HepG2 (cell line): ENCODE measurements at regions not wholly inside any gene's neighbourhood (a gene's known extent, or its start where the extent isn't known, plus 50 kb on each side); places are given as distances from the start of the nearest gene placed in this dataset.

Source experiments
- ATAC-seq: fragments of 200-7000 bp; cut with Tn5 transposase; 3 replicates; pipeline ENCODE4 v1.9.1; 2020; ENCODE audit warnings: mild to moderate bottlenecking, moderate library complexity
- BruUV-seq: library from RNA; stranded (reverse); fragments of 400-500 nt; replicated peaks from 2 replicates; lab custom pipeline; 2021; lab: Mats Ljungman, UMichigan
- CTCF ChIA-PET: fragments of 300-600 bp; formaldehyde crosslinking; extraction: SDS; loops from one replicate; lab custom pipeline; 2021; ENCODE audit warnings: low total read pairs, inconsistent platforms, low intra/inter-chr PET ratio; lab: Yijun Ruan, JAX
- POLR2A ChIA-PET: fragments of 350-600 bp; sonication (Branson Sonifier 250); formaldehyde crosslinking; loops from one replicate; lab custom pipeline; 2020; ENCODE audit warnings: antibody characterized with exemption, inconsistent platforms; lab: Yijun Ruan, JAX
- DNase-seq: peaks from one replicate; pipeline ENCODE4 v3.0.0-alpha.2; 2015; ENCODE audit warnings: low spot score
- FAIRE-seq: peaks from 3 replicates; lab custom pipeline; 2011; peaks lifted over from hg19 to GRCh38; lab: Jason Lieb, UNC
- H2AFZ ChIP-seq: one replicate; pipeline ENCODE4 v1.6.1; 2011; ENCODE audit warnings: low read length, inconsistent platforms
- H3K27ac ChIP-seq: fragments of 300-600 bp; 3 replicates; pipeline ENCODE4 v1.8.0; 2011; ENCODE audit warnings: mixed run types, mild to moderate bottlenecking, mixed read lengths, low read length, inconsistent platforms; ENCODE audit not compliant: insufficient read depth; ENCODE audit errors: extremely low read length
- H3K27me3 ChIP-seq, 2 experiments: fragments of 200-600 bp in 1 of 2; 2 replicates in 1 of 2; 3 replicates in 1 of 2; pipeline versions ENCODE4 v1.6.0 to v1.8.0; 2011; ENCODE audit warnings: low read length in 2 of 2, mild to moderate bottlenecking in 2 of 2, moderate library complexity in 2 of 2, inconsistent platforms in 1 of 2; ENCODE audit not compliant: insufficient read depth in 2 of 2, control insufficient read depth in 1 of 2
- H3K36me3 ChIP-seq, 2 experiments: fragments of 200-600 bp in 1 of 2; replicated peaks in 1 of 2; 2 replicates in 1 of 2; 3 replicates in 1 of 2; pipeline versions ENCODE4 v1.5.1 to v1.8.0; 2011; ENCODE audit warnings: low read length in 2 of 2, inconsistent platforms in 1 of 2; ENCODE audit not compliant: insufficient read depth in 2 of 2, control insufficient read depth in 1 of 2
- H3K4me1 ChIP-seq: 2 replicates; pipeline ENCODE4 v1.5.1; 2012; ENCODE audit warnings: low read length, inconsistent platforms; ENCODE audit not compliant: insufficient read depth
- H3K4me2 ChIP-seq: 2 replicates; pipeline ENCODE4 v1.6.0; 2011; ENCODE audit warnings: low read depth, low read length, inconsistent platforms
- H3K4me3 ChIP-seq, 3 experiments: fragments of 200-600 bp in 1 of 3; sonication (generic), shearing (Covaris generic) in 1 of 3; replicated peaks in 1 of 3; 2 replicates each; pipeline ENCODE4 v1.5.1; 2011 to 2016; ENCODE audit warnings: low read length in 3 of 3, inconsistent platforms in 2 of 3, low read depth in 2 of 3, mild to moderate bottlenecking in 2 of 3, control low read depth in 1 of 3, mixed read lengths in 1 of 3; ENCODE audit not compliant: insufficient read depth in 1 of 3
- H3K79me2 ChIP-seq: one replicate; pipeline ENCODE4 v1.6.1; 2011; ENCODE audit warnings: low read length, inconsistent platforms; ENCODE audit not compliant: insufficient read depth
- H3K9ac ChIP-seq: 2 replicates; pipeline ENCODE4 v1.6.0; 2011; ENCODE audit warnings: mild to moderate bottlenecking, low read depth, low read length, inconsistent platforms; ENCODE audit not compliant: insufficient read depth
- H3K9me3 ChIP-seq: 2 replicates; pipeline ENCODE4 v1.5.1; 2012; ENCODE audit warnings: mild to moderate bottlenecking, low read length
- H4K20me1 ChIP-seq: 2 replicates; pipeline ENCODE4 v1.6.0; 2011; ENCODE audit warnings: inconsistent platforms, mild to moderate bottlenecking, low read length, moderate library complexity; ENCODE audit not compliant: insufficient read depth
- ATRX ChIP-seq: sonication (generic); formaldehyde crosslinking; IDR thresholded peaks from 2 replicates; pipeline ENCODE4 v1.4.0; 2020; ENCODE audit warnings: missing genetic modification reagents, borderline replicate concordance
- GFI1 ChIP-seq: sonication (generic); formaldehyde crosslinking; IDR thresholded peaks from 2 replicates; pipeline ENCODE4 v1.5.0; 2020; ENCODE audit warnings: missing genetic modification reagents, mild to moderate bottlenecking, borderline replicate concordance
- HMG20B ChIP-seq: conservative IDR thresholded peaks from 2 replicates; pipeline ENCODE4 v1.6.1; 2016; ENCODE audit warnings: missing genetic modification reagents, missing compliant biosample characterization
- MEIS1 ChIP-seq: sonication (generic); formaldehyde crosslinking; IDR thresholded peaks from 2 replicates; pipeline ENCODE4 v1.9.0; 2021; ENCODE audit warnings: mild to moderate bottlenecking, missing genetic modification reagents, moderate library complexity, borderline replicate concordance
- ZBTB21 ChIP-seq: sonication (generic); formaldehyde crosslinking; IDR thresholded peaks from 2 replicates; pipeline ENCODE4 v1.4.0; 2020; ENCODE audit warnings: missing genetic modification reagents
- ZNF296 ChIP-seq: sonication (generic); formaldehyde crosslinking; conservative IDR thresholded peaks from 2 replicates; pipeline ENCODE4 v1.5.0; 2020; ENCODE audit warnings: mild to moderate bottlenecking, missing genetic modification reagents
- ZNF589 ChIP-seq: sonication (generic); formaldehyde crosslinking; conservative IDR thresholded peaks from 2 replicates; pipeline ENCODE4 v1.8.0; 2022; ENCODE audit warnings: mild to moderate bottlenecking, moderate library complexity, missing genetic modification reagents
- WGBS: methylation state at CpG from one replicate; pipeline ENCODE4 v1.1.6; 2017; ENCODE audit warnings: low lambda C conversion rate; 5-methylcytosine and 5-hydroxymethylcytosine counted together
- in situ Hi-C: cut with HindIII; loops from 2 replicates; pipeline ENCODE4 v1.10.0; 2017; ENCODE audit warnings: low pct_unique_long_range_greater_than_20kb; ENCODE audit not compliant: extremely low pct_ligation_motif_present
- intact Hi-C: fragments of 100-400 bp; cut with micrococcal nuclease; formaldehyde crosslinking; loops from one replicate; pipeline ENCODE4 v1.10.0; 2022; ENCODE audit not compliant: unreplicated experiment
- TF ChIP-seq, protein P1 (sequence below): IDR thresholded peaks from 2 replicates; pipeline ENCODE4 v1.6.1; 2016; ENCODE audit warnings: low read depth, borderline replicate concordance
- TF ChIP-seq, protein P2 (sequence below): sonication (generic); formaldehyde crosslinking; IDR thresholded peaks from 2 replicates; pipeline ENCODE4 v1.5.1; 2020; ENCODE audit warnings: missing genetic modification reagents, mild to moderate bottlenecking, borderline replicate concordance
- TF ChIP-seq, protein P3 (sequence below): sonication (generic); formaldehyde crosslinking; IDR thresholded peaks from 2 replicates; pipeline ENCODE4 v1.8.0; 2022; ENCODE audit warnings: low read depth, missing genetic modification reagents

DNA sequence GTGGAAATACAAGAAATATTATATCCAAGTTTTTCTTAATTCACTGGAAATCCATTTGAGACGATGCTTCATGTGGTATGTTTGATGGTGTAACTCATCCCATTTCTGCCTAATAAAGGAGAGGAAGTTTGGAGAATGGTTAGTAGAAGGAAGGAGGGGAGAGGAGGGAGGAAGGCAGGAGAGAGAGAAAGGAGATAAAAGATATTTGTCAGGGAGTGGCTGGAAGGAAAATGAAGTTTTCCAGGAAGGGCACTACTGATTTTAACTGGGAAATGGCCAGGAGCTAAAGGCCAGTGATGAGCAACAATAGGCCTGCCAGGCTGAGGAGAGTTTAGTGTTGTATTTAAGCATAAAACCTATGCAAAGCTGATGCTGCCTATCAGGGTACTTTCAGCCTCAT lies 182.0 kb downstream of the STK31 start:
- FAIRE-seq (no peak), DNase-seq (no peak), ATAC-seq (no peak)
- Histone ChIP-seq H2AFZ (no peak overlapping the region), H3K4me2 (no peak overlapping the region), H3K9ac (no peak overlapping the region), H3K9me3 (no peaks in the 10 kb centered on the region), H4K20me1 (no peaks in the 10 kb centered on the region), H3K36me3 (no peaks in the 10 kb centered on the region), H3K27me3 (peaks cover 0 to 5% of the 10 kb centered on the region in 2 experiments; a peak in 2 of 5 replicates), H3K27ac (no peak overlapping the region), H3K79me2 (no peaks in the 10 kb centered on the region), H3K4me1 (no peaks in the 10 kb centered on the region), H3K4me3 (no peak overlapping the region)
- CTCF ChIA-PET, result no interaction called here
- in situ Hi-C loops (no loop called here), intact Hi-C loops (no loop called here)
- WGBS, result 0% methylated on average over 1 of the region's 1 CpG
- POLR2A ChIA-PET, result no interaction called here
- TF ChIP-seq, protein P1, sequence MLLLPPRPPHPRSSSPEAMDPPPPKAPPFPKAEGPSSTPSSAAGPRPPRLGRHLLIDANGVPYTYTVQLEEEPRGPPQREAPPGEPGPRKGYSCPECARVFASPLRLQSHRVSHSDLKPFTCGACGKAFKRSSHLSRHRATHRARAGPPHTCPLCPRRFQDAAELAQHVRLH (CRISPR knock-in tag), result no peak
- no peak for TF ChIP-seq GFI1 (CRISPR knock-in tag)
- TF ChIP-seq ZNF589, result no peak
- BruUV-seq, result no TSS peak

DNA sequence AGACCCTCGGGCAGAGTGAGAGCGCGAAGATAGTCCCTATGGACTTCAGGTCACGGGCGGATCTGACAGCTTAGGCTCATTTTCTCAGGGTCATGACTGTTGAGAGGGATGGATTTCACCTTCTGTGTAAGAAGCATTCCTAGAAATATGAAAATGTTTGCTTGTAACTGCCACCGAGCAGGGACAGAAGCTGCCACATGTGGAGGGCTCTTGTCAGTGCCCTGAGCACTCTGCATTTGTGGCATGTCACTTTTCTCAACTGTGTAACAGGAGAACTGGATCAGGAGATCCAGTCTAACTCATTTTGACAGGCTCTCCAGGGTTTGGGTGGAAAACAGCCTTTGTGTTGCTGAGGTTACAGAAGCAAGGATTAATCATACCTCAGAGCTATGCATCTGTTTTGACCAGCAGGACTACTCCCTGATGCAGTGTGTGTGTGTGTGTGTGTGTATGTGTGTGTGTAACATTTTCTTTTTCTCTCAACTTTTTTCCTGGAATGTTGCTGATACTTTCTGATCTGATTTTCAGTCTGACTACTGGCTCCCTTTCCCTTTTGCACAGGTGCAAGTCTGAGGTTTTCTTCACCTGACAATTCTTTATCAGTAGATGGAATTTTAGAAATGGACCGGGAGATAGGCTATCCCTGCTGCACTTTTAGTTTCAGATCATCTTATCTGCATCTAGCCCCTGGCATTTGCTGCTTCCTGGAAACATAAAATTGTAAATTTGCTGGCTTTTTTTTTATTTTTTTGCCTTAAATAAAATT lies 183.3 kb downstream of the STK31 start:
- no peak for DNase-seq
- WGBS, result 39% methylated on average over 7 of the region's 7 CpGs

More for the DNA sequence above, 183.3 kb downstream of the STK31 start:
- TF ChIP-seq ATRX (CRISPR knock-in tag) (no peak), ZNF296 (CRISPR knock-in tag) (no peak), ZBTB21 (no peak), HMG20B (no peak), MEIS1 (no peak)
- TF ChIP-seq, protein P2, sequence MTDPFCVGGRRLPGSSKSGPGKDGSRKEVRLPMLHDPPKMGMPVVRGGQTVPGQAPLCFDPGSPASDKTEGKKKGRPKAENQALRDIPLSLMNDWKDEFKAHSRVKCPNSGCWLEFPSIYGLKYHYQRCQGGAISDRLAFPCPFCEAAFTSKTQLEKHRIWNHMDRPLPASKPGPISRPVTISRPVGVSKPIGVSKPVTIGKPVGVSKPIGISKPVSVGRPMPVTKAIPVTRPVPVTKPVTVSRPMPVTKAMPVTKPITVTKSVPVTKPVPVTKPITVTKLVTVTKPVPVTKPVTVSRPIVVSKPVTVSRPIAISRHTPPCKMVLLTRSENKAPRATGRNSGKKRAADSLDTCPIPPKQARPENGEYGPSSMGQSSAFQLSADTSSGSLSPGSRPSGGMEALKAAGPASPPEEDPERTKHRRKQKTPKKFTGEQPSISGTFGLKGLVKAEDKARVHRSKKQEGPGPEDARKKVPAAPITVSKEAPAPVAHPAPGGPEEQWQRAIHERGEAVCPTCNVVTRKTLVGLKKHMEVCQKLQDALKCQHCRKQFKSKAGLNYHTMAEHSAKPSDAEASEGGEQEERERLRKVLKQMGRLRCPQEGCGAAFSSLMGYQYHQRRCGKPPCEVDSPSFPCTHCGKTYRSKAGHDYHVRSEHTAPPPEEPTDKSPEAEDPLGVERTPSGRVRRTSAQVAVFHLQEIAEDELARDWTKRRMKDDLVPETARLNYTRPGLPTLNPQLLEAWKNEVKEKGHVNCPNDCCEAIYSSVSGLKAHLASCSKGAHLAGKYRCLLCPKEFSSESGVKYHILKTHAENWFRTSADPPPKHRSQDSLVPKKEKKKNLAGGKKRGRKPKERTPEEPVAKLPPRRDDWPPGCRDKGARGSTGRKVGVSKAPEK, result no peak
- TF ChIP-seq, protein P3, sequence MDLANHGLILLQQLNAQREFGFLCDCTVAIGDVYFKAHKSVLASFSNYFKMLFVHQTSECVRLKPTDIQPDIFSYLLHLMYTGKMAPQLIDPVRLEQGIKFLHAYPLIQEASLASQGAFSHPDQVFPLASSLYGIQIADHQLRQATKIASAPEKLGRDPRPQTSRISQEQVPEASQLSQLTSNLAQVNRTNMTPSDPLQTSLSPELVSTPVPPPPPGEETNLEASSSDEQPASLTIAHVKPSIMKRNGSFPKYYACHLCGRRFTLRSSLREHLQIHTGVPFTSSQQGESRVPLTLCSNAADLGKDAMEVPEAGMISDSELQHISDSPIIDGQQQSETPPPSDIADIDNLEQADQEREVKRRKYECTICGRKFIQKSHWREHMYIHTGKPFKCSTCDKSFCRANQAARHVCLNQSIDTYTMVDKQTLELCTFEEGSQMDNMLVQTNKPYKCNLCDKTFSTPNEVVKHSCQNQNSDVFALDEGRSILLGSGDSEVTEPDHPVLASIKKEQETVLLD (CRISPR knock-in tag), result no peak
- H3K4me2 ChIP-seq, result no peak overlapping the region
- no peak for FAIRE-seq
- no peak overlapping the region for H3K9ac ChIP-seq
- H3K9me3 ChIP-seq, result no peaks in the 10 kb centered on the region
- no peaks in the 10 kb centered on the region for H3K36me3 ChIP-seq
- H3K27ac ChIP-seq, result no peak overlapping the region
- in situ Hi-C loops, result no loop called here
- no peaks in the 10 kb centered on the region for H3K79me2 ChIP-seq
- no peaks in the 10 kb centered on the region for H4K20me1 ChIP-seq
- no TSS peak for BruUV-seq
- H3K4me3 ChIP-seq, result no peak overlapping the region
- no peak for ATAC-seq
- no peak overlapping the region for H2AFZ ChIP-seq
- POLR2A ChIA-PET, result no interaction called here
- CTCF ChIA-PET, result no interaction called here
- intact Hi-C loops, result no loop called here
- no peaks in the 10 kb centered on the region for H3K4me1 ChIP-seq
- H3K27me3 ChIP-seq, result peaks cover 0 to 5% of the 10 kb centered on the region in 2 experiments; a peak in 2 of 5 replicates
